AG08396 (cell line): ENCODE measurements at regions not wholly inside any gene's neighbourhood (a gene's known extent, or its start where the extent isn't known, plus 50 kb on each side); places are given as distances from the start of the nearest gene placed in this dataset.
A peak's percentile ranks its signal among the peaks of the same experiment; 100 is the strongest.
"Not testable (repeated sequence)": the region's sequence is repeated elsewhere in the genome, so short reads cannot be mapped to it uniquely, and the experiment has no call there.

Source experiments
- DNase-seq: peaks from one replicate; pipeline ENCODE4 v3.0.0; 2012; ENCODE audit warnings: low spot score, mixed read lengths

- DNase-seq = no peak
Observed at GRCh38 chr20:11976966-11977365, 59.3 kb downstream of the BTBD3 start.

DNA sequence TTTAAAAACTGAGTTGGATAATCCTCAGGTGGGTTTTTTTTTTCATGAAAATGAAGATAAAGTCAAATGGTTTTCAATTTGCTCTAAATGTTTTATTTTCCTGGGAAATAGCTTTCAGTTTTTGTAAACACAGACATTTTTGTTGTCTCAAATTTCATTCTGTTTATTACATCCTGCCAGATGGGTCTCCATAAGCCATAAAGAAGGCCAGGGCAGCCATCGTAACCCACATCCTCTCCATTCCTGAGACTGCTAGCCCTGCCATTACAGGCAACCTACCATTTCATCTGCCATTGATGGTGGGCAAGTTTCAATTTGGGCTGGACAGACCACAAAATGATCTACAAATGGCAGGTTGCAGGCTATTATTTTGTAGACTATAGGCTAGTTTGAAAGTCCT, 60.8 kb downstream of the BTBD3 start:
- DNase-seq = no peak

DNA sequence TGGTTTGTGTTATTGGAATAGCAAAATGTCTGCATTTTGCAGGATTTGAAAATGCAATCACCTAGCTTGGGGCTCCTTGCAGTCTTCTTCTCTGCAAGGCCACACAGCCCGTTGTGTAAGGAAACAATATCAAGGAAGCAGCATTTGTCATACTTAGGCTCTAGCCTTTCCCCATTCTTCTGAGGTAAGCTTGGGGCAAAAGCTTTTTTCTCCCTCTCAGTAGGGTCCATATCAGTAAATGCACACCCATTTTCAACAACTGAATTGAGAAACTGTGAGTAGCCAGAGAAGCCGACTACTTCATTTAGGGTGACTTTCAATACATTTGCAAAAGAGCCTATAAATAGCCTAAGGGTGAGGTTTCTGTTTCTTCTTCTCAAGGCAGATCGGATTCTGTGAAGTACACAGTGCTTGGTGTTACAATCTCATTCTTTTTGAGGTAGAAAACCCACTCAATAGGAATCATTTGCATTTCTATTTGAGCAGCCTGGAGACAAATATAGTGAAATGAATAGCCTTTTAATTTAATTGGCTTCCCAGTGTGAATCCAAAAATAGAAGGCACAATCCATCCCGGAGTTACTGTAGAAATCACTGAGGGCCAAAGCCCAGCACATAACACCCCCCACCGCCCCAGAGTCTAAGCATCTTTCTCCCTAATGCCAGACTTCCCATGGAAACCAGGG, 61.8 kb downstream of the BTBD3 start:
- no peak for DNase-seq

GRCh38 chr20:11980263-11980662, 62.6 kb downstream of the BTBD3 start:
- no peak for DNase-seq

- no peak for DNase-seq
Observed at GRCh38 chr20:11981366-11981947, 63.8 kb downstream of the BTBD3 start.

DNA sequence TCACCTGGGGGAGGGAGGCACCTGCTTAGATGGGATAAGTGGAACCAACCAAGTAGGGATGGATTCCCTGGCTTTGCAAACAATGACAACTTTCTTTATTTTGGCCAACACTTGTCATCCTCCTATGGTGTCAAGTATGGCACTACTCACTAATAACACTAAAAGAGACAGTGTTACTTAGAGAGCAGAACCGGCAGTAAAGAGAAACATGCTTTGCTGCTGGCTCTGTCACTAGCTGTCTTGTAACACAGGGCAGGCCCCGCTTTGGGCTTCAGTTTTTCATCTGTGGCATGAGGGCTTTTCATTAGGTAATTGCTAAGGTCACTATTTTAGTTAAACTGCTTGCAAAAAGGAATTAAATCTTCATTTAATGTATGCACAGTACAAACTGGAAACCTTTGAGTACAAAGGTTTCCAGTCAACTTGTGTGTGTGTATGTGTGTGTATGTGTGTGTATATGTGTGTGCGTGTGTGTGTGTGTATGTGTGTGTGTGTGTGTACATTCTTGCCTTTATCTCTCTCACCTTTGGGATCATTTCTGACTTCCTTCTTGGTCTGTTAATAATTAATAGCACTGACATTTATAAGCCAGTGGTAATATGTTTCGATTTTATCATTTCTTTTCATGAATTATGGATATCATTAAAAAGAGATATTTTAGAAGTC, 64.7 kb downstream of the BTBD3 start:
- no peak for DNase-seq

DNA sequence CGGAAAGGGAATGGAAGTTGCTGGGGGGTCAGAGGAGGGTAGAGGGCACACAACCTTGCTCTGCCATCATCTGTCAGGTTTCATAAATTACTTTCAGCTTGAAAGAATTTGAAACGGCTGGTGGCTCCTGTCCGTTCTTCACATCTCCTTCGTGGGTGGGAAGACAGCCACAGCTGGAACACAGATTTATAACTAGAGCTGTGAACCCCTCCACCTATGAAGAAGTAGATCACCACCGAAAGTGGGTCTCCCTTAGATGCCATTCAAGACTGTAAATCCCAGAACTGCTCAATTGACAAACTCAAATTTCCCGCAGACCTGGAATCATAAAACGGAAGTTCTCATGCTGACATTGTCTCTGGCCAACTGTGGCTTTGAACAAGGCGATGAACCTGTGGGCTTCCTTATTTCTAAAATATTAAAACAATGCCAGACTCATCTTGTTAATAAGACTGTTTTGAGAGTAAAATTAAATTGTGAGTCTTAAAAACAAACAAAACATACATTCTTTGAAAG, 65.3 kb downstream of the BTBD3 start:
- no peak for DNase-seq

GRCh38 chr20:11986954-11987353, 69.3 kb downstream of the BTBD3 start:
- DNase-seq = no peak

GRCh38 chr20:11987526-11987925, 69.8 kb downstream of the BTBD3 start:
- no peak for DNase-seq

DNA sequence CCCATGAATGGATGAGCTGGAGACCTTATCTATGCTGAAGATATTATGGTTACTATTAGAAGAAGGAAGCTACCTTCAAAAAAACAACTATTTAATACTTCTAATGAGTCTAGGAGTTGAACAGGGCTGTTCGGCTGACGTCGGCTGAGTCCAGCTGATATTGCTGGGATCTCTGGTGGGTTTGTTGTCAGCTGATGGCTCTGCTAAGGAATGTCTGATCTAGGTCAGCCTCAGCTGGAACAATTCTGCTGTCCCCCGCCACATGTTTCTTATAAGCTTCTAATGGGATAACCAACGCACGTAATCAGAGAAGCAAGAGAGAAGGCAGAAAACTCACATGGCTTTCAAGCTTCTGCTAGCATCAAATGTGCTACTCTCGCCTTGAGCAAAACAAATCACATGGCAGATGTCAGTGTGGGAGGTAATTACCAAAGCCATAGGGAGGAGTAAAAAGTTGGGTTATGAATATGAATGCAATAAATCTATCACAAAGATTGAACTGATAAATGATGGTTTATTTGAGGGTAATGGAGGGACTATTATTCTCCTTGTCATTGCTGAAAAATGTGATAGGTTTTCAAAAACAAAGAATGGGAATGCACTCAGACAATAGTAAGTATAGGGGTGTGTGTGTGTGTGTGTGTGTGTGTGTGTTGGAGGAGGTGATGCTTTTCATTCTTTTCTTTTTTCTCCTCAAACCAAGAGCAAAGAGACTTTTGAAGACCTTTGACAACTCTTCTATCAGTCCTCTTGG, 71.5 kb downstream of the BTBD3 start:
- no peak for DNase-seq

- no peak for DNase-seq
Observed at GRCh38 chr20:11992426-11992825, 74.7 kb downstream of the BTBD3 start.

GRCh38 chr20:11993886-11994461, 76.3 kb downstream of the BTBD3 start:
- no peak for DNase-seq

- no peak for DNase-seq
Observed at GRCh38 chr20:11995805-11996567, 78.3 kb downstream of the BTBD3 start.

DNA sequence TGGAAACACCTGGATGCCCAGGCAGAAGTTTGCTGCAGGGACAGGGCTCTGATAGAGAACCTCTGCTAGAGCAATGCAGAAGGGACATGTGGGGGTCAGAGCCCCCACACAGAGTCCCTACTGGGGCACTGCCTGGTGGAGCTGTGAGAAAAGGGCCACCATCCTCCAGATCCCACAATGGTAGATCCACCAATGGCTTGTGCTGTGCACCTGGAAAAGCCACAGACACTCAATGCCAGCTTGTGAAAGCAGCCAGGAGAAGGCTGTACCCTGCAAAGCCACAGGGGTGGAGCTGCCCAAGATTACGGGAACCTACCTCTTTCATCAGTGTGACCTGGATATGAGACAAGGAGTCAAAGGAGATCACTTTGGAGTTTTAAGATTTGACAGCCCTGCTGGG, 87.1 kb downstream of the BTBD3 start:
- not testable (repeated sequence) for DNase-seq

GRCh38 chr20:12012241-12013222, 94.8 kb downstream of the BTBD3 start:
- peak; percentile 64 for DNase-seq

DNA sequence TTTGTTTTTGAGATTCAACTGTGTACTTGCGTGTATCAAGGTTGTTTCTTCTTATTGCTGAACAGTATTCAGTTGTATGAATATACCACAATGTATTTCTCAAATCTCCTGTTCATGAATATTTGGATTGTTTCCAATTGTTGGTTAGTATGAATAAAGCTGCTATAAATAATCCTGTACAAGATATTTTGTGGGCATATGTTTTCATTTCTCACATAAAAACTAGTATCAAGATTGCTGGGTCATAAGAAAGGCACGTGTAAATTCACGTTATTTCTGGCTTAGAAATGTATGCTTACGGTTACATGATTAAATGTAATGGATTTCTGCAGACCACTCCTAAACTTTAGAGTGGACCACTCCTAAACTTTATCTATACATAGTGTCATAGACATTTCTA, 96.6 kb downstream of the BTBD3 start:
- no peak for DNase-seq

DNA sequence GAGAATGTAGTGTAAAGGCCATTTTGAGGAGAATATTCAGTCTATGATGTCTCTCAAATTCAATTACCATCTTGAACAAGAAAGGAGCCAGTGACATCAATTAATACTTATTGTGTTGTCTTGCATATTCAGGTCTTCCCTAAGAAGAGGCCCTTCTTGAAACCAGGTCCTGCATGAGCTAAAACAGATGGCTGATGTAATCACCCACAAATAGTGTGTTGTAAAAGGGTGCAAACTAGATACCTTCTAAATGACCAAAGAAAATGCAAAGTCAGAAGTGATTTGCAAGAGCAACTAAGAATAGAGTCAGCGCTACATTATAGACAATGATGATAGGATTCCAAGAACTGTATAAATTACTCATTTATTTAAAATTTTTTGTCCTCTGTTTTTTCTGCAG, 97.0 kb downstream of the BTBD3 start:
- no peak for DNase-seq

- no peak for DNase-seq
Observed at GRCh38 chr20:12016291-12016690, 98.6 kb downstream of the BTBD3 start.

DNA sequence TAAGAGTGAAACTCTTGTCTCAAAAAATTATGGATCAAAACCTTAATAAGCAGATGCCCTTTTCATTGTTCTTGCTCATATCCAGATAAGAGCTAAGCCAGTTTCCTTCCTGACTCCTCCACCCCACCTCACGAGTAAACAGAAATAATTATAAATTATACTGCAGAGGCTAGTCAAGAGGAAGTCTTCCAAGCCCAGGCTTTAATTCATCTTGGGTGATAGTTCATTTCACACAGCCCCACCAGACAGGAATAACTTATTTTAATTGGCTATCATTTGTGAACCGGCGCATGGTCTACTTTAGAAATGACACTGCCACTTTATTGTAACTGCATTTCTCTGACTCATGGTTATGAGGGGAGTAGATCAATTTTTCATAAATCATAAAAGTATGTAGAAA, 102.0 kb downstream of the BTBD3 start:
- no peak for DNase-seq

- DNase-seq = no peak
Observed at GRCh38 chr20:12020846-12021245, 103.2 kb downstream of the BTBD3 start.
